Coronary artery (tissue), 2 donors: ENCODE measurements at regions not wholly inside any gene's neighbourhood (a gene's known extent, or its start where the extent isn't known, plus 50 kb on each side); places are given as distances from the start of the nearest gene placed in this dataset.

ENCODE experiments used
- DNase-seq: peaks from one replicate; pipeline ENCODE4 v3.0.0-alpha.2; 2017; ENCODE audit warnings: low spot score
- H3K27ac ChIP-seq, 2 donors: fragments of 200-600 bp; sonication (generic); one replicate each; pipeline ENCODE4 v1.5.1; 2016 to 2019
- H3K4me3 ChIP-seq: fragments of 200-600 bp; sonication (generic); 2 replicates; pipeline ENCODE4 v1.5.1; 2016; ENCODE audit warnings: mild to moderate bottlenecking, moderate library complexity
- CTCF ChIP-seq: fragments of 200-600 bp; sonication (generic); IDR thresholded peaks from one replicate; pipeline ENCODE4 v1.5.1; 2019; ENCODE audit warnings: antibody characterized with exemption

- H3K27ac ChIP-seq, result no peak overlapping the region
- no peak for TF ChIP-seq CTCF
- DNase-seq, result no peak
- no peak overlapping the region for H3K4me3 ChIP-seq
Measured at GRCh38 chr4:180962268-180962667, 1280.9 kb upstream of the TENM3 start.

- no peak for DNase-seq
- TF ChIP-seq CTCF, result no peak
- Histone ChIP-seq H3K27ac (no peak overlapping the region), H3K4me3 (no peak overlapping the region)
Measured at GRCh38 chr4:180966312-180966711, 1276.9 kb upstream of the TENM3 start.

GRCh38 chr4:180967936-180968335, 1275.3 kb upstream of the TENM3 start:
- DNase-seq, result no peak
- no peak for TF ChIP-seq CTCF
- Histone ChIP-seq H3K27ac (no peak overlapping the region), H3K4me3 (no peak overlapping the region)

GRCh38 chr4:180973894-180974293, 1269.3 kb upstream of the TENM3 start:
- no peak for TF ChIP-seq CTCF
- DNase-seq, result no peak
- Histone ChIP-seq H3K27ac (no peak overlapping the region), H3K4me3 (no peak overlapping the region)

GRCh38 chr4:180990931-180991330, 1252.3 kb upstream of the TENM3 start:
- no peak for TF ChIP-seq CTCF

GRCh38 chr4:180993244-180993836, 1249.9 kb upstream of the TENM3 start:
- H3K4me3 ChIP-seq, result no peak overlapping the region
- no peak for DNase-seq
- no peak for TF ChIP-seq CTCF
- no peak overlapping the region for H3K27ac ChIP-seq

More at GRCh38 chr4:180990931-180991330, 1252.3 kb upstream of the TENM3 start:
- no peak overlapping the region for H3K4me3 ChIP-seq
- no peak for DNase-seq
- no peak overlapping the region for H3K27ac ChIP-seq

- no peak overlapping the region for H3K4me3 ChIP-seq
- no peak for DNase-seq
- TF ChIP-seq CTCF, result no peak
- H3K27ac ChIP-seq, result no peak overlapping the region
Measured at GRCh38 chr4:180994722-180995121, 1248.5 kb upstream of the TENM3 start.
